ENCODE measurements at regions not wholly inside any gene's neighbourhood (a gene's known extent, or its start where the extent isn't known, plus 50 kb on each side); places are given as distances from the start of the nearest gene placed in this dataset.

DNA sequence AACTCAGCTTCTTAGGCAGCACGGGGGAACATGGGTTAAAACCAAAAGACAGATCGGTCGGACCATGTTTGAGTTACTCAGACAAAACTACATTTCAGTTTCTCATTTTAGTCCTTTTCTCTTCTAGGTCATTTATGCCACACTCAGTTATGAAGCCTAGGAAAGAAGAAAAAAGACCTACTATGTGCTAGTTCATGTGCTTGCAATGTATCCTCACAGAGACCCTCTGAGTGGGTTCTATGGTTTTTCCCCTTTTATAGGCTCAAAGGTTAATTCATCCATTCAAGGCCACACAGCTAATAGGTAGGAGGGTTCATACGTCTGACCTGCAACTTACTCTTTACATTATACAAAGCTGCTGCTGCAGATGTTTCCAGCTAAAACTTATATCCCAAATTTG lies 104.7 kb upstream of the ZNF438 start:
- no peak for DNase-seq (ENCODE audit: extremely low read depth, low read depth)
- TF ChIP-seq, protein P1, sequence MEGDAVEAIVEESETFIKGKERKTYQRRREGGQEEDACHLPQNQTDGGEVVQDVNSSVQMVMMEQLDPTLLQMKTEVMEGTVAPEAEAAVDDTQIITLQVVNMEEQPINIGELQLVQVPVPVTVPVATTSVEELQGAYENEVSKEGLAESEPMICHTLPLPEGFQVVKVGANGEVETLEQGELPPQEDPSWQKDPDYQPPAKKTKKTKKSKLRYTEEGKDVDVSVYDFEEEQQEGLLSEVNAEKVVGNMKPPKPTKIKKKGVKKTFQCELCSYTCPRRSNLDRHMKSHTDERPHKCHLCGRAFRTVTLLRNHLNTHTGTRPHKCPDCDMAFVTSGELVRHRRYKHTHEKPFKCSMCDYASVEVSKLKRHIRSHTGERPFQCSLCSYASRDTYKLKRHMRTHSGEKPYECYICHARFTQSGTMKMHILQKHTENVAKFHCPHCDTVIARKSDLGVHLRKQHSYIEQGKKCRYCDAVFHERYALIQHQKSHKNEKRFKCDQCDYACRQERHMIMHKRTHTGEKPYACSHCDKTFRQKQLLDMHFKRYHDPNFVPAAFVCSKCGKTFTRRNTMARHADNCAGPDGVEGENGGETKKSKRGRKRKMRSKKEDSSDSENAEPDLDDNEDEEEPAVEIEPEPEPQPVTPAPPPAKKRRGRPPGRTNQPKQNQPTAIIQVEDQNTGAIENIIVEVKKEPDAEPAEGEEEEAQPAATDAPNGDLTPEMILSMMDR (IDR thresholded peaks at IDR 0.05; ENCODE audit: low read depth, low read length), result no peak

DNA sequence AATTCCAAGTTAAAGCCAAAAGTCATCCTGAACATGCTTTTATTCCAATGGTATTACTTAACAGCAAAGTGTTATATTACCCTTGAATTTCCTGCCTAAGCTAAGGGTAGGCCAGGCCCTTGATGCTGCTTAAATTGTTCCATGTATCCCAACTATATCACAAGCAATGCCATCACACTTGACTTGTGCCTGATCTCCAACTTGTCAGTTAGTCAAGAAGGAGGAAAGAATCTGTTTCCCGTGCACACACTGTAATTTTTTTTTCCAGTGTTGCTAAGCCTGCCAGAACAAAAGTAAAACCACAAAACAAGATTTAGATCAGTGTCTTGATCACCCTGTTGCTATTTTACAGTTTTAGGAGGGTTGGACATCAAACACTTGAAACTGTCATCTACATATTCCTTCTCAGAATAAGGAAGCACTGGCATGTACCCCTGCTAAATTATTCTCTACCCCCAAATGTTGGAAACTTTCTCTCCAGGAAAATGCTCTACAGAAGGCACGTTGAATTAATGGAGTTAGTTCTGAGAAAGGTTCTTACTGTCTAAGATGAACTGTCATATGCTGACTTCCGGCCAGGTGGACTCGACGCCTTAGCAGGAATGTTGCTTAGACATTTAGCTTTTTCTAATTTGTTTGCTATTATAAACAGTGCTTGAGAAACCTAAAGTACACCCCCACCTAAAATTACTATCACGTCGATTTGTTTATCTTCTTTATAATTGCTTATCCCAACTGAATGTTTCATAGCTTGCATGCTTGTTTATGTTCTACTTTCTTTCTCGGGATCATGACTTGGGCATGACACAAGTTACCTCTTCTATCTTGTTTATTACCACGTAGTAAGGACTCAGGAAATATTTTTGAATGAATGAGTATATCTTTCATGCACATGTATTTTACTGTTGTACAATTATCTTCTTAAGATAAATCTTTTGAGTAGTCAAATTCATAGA lies 105.5 kb upstream of the ZNF438 start:
- no peak for DNase-seq (ENCODE audit: extremely low read depth, low read depth)
- TF ChIP-seq, protein P1 (IDR thresholded peaks at IDR 0.05; ENCODE audit: low read depth, low read length), result no peak

DNA sequence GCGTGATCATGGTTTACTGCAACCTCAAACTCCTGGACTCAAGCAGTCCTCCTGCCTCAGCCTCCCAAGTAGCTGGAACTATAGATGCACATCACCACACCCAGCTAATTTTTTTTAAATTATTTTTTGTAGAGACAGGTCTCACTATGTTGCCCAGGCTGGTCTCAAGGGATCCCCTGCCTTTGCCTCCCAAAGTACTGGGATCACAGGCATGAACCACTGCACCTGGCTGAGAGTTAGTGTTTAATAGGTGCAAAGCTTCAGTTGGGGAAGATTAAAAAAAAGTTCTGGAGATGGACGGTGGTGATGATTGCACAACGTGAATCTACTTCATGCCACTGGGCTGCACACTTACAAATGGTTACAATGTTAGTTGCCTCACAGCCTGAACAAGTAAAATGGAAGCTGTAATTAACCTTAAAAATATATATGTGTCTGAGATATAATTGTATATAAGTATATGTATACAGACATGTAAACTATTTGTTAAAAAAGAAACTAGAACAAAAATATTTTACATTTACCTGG lies 106.4 kb upstream of the ZNF438 start:
- TF ChIP-seq, protein P1 (IDR thresholded peaks at IDR 0.05; ENCODE audit: low read depth, low read length), result no peak
- DNase-seq (ENCODE audit: extremely low read depth, low read depth), result no peak

DNA sequence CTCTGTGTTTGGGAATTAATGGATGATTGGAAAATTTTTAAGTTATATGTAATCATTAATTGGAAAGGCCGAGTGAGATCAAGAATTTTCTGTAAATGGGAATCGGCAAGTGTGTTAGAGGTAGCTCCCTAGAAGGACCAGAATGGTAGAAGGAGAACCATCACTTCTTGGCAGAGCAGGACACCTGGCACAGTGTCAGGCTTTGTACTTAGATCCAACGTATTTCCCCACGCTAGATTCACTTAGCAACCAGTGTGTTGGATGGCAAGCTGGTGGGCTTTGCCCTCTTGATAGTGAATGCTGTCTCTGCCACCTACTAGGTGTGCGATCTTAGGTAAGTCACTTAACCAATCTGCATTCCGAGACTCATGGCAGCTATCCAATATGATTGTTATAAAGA lies 107.8 kb upstream of the ZNF438 start:
- TF ChIP-seq, protein P1 (IDR thresholded peaks at IDR 0.05; ENCODE audit: low read depth, low read length), result no peak
- no peak for DNase-seq (ENCODE audit: extremely low read depth, low read depth)

DNA sequence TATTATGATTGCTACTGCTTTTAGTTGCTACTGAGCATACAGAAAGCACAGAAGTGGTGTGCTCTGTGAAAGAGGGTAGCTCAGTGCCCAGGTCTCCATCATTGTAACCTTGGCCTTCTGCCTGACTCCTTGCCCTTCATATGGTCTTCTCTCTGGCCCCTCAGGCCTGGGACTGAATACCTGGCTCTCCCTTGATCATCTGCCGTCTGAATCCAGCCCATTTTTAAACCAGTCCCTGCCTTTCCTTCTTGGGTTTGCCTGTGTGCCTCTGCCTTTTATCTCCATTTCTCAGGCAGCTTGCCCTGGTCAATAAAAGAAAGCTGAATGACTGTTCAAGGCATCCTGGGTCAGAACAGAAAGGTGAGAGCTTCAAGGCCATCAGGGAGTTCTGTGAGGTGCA lies 109.1 kb upstream of the ZNF438 start:
- DNase-seq (ENCODE audit: extremely low read depth, low read depth), result no peak
- TF ChIP-seq, protein P1 (IDR thresholded peaks at IDR 0.05; ENCODE audit: low read depth, low read length), result no peak

DNA sequence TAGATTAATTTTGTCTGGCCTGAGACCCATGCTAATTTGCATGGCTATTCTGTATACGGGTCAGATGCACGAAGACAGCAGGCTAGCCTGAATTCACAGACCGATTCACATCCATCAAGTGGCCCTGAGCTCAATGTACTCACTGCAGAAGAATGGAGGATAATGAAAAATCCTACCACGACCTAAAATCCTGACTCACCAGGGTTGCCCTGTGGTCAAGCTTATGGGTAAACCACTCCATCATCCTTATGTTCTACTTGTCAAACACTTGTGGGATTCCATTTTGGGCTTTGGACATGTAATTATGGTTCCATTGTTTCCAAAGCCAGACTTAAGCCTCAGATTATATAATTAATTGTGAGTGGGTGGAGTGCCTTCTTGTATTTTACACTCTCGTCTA lies 110.4 kb upstream of the ZNF438 start:
- TF ChIP-seq, protein P1 (IDR thresholded peaks at IDR 0.05; ENCODE audit: low read depth, low read length), result no peak
- DNase-seq (ENCODE audit: extremely low read depth, low read depth), result no peak

DNA sequence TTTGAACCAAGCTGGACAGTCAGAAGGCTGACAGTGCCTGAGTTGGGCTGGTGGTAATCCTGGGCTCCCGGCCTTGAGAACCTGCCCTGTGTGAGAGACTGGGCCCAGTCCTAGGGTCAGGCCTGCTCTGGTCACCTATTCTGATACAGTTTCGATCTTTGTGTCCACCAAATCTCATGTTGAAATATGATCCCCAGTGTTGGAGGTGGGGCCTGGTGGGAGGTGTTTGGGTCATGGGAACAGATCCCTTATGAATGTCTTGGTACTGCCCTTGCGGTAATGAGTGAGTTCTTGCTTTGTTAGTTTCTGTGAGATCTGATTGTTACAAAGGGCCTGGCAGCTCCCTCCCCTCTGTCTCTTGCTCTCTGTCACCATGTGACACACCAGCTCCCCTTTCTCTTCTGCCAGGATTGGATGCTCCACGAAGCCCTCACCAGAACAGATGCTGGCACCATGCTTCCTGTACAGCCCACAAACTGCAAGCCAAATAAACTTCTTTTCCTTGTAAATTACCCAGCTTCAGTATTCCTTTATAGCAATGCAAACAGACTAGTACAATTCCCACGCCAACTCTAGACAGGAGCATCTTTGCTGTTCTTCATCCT lies 111.8 kb upstream of the ZNF438 start:
- TF ChIP-seq, protein P1 (IDR thresholded peaks at IDR 0.05; ENCODE audit: low read depth, low read length), result no peak

More for the DNA sequence above, 111.8 kb upstream of the ZNF438 start:
- no peak for DNase-seq (ENCODE audit: extremely low read depth, low read depth)

Measured in AG09319 (cell line).